Progenitor cell of endocrine pancreas (in vitro differentiated cells): ENCODE measurements at regions not wholly inside any gene's neighbourhood (a gene's known extent, or its start where the extent isn't known, plus 50 kb on each side); places are given as distances from the start of the nearest gene placed in this dataset.

Experiments
- DNase-seq: peaks from one replicate; pipeline ENCODE4 v3.0.0; 2021; ENCODE audit warnings: low spot score; ENCODE audit not compliant: unreplicated experiment
- H3K27ac Mint-ChIP-seq: 2 replicates; pipeline ENCODE4 v1.8.0; 2021; ENCODE audit warnings: mild to moderate bottlenecking, moderate library complexity, mixed read lengths
- H3K27me3 Mint-ChIP-seq: 2 replicates; pipeline ENCODE4 v1.8.0; 2021; ENCODE audit warnings: mixed read lengths
- H3K36me3 Mint-ChIP-seq: 2 replicates; pipeline ENCODE4 v1.8.0; 2022; ENCODE audit warnings: mixed read lengths; ENCODE audit not compliant: insufficient read depth
- H3K4me1 Mint-ChIP-seq: 2 replicates; pipeline ENCODE4 v1.8.0; 2021; ENCODE audit warnings: low read depth, mixed read lengths
- H3K4me3 Mint-ChIP-seq: 2 replicates; pipeline ENCODE4 v1.8.0; 2021; ENCODE audit warnings: low read depth, mild to moderate bottlenecking, moderate library complexity, mixed read lengths
- H3K9me3 Mint-ChIP-seq: 2 replicates; pipeline ENCODE4 v1.8.0; 2021; ENCODE audit warnings: low read depth, mixed read lengths
- CTCF ChIP-seq: fragments of 200-600 bp; sonication (generic); IDR thresholded peaks from one replicate; pipeline ENCODE4 v1.5.0; 2021; ENCODE audit warnings: antibody characterized with exemption, mild to moderate bottlenecking; ENCODE audit not compliant: unreplicated experiment

- H3K36me3 Mint-ChIP-seq: no peaks in the 10 kb centered on the region
- TF ChIP-seq CTCF: no peak
- no peak for DNase-seq
- no peaks in the 10 kb centered on the region for H3K27me3 Mint-ChIP-seq
- H3K9me3 Mint-ChIP-seq: peaks cover 3% of the 10 kb centered on the region
- H3K27ac Mint-ChIP-seq: no peak overlapping the region
- no peak overlapping the region for H3K4me3 Mint-ChIP-seq
- peaks cover 3% of the 10 kb centered on the region for H3K4me1 Mint-ChIP-seq
Measured at GRCh38 chr3:3286014-3286413, 106.5 kb upstream of the CRBN start.

GRCh38 chr3:3281024-3281423, 101.5 kb upstream of the CRBN start:
- H3K36me3 Mint-ChIP-seq: no peaks in the 10 kb centered on the region
- no peak overlapping the region for H3K4me3 Mint-ChIP-seq
- H3K27ac Mint-ChIP-seq: no peak overlapping the region
- no peak for TF ChIP-seq CTCF
- H3K4me1 Mint-ChIP-seq: peaks cover 1% of the 10 kb centered on the region
- H3K27me3 Mint-ChIP-seq: peaks cover 13% of the 10 kb centered on the region
- DNase-seq: no peak
- no peaks in the 10 kb centered on the region for H3K9me3 Mint-ChIP-seq

- H3K27me3 Mint-ChIP-seq: peaks cover 13% of the 10 kb centered on the region
- peaks cover 1% of the 10 kb centered on the region for H3K4me1 Mint-ChIP-seq
- H3K36me3 Mint-ChIP-seq: no peaks in the 10 kb centered on the region
- H3K27ac Mint-ChIP-seq: no peak overlapping the region
- H3K4me3 Mint-ChIP-seq: no peak overlapping the region
- DNase-seq: no peak
- no peak for TF ChIP-seq CTCF
- no peaks in the 10 kb centered on the region for H3K9me3 Mint-ChIP-seq
Measured at GRCh38 chr3:3280396-3280795, 100.9 kb upstream of the CRBN start.

- Mint-ChIP-seq H3K27ac (no peak overlapping the region), H3K4me3 (no peak overlapping the region), H3K4me1 (no peaks in the 10 kb centered on the region), H3K36me3 (no peaks in the 10 kb centered on the region), H3K27me3 (peaks cover 20% of the 10 kb centered on the region), H3K9me3 (no peaks in the 10 kb centered on the region)
- no peak for TF ChIP-seq CTCF
- no peak for DNase-seq
Measured at GRCh38 chr3:3278073-3278472, 98.6 kb upstream of the CRBN start.

- no peak for DNase-seq
- Mint-ChIP-seq H3K27ac (no peak overlapping the region), H3K4me1 (no peaks in the 10 kb centered on the region), H3K4me3 (no peak overlapping the region), H3K9me3 (no peaks in the 10 kb centered on the region), H3K27me3 (peaks cover 20% of the 10 kb centered on the region), H3K36me3 (no peaks in the 10 kb centered on the region)
- TF ChIP-seq CTCF: no peak
Measured at GRCh38 chr3:3276630-3277029, 97.1 kb upstream of the CRBN start.
